ENCODE measurements at regions not wholly inside any gene's neighbourhood (a gene's known extent, or its start where the extent isn't known, plus 50 kb on each side); places are given as distances from the start of the nearest gene placed in this dataset.

GRCh38 chr4:97496298-97496873 lies 646.9 kb downstream of the STPG2 start:
- in situ Hi-C loops (cut with HindIII; ENCODE audit: low pct_ligation_motif_present, low pct_unique_long_range_greater_than_20kb, low sequenced_read_pairs), result no loop called here
- no peak for DNase-seq

- in situ Hi-C loops (cut with HindIII; ENCODE audit: low pct_ligation_motif_present, low pct_unique_long_range_greater_than_20kb, low sequenced_read_pairs), result no loop called here
- DNase-seq, result no peak
These were observed 644.4 kb downstream of the STPG2 start for GRCh38 chr4:97498875-97499274.

GRCh38 chr4:97500423-97500822 lies 642.9 kb downstream of the STPG2 start:
- DNase-seq, result no peak
- in situ Hi-C loops (cut with HindIII; ENCODE audit: low pct_ligation_motif_present, low pct_unique_long_range_greater_than_20kb, low sequenced_read_pairs), result no loop called here

GRCh38 chr4:97504713-97505112 lies 638.6 kb downstream of the STPG2 start:
- in situ Hi-C loops (cut with HindIII; ENCODE audit: low pct_ligation_motif_present, low pct_unique_long_range_greater_than_20kb, low sequenced_read_pairs), result no loop called here
- no peak for DNase-seq

- no peak for DNase-seq
- in situ Hi-C loops (cut with HindIII; ENCODE audit: low pct_ligation_motif_present, low pct_unique_long_range_greater_than_20kb, low sequenced_read_pairs), result no loop called here
These were observed 635.6 kb downstream of the STPG2 start for GRCh38 chr4:97507587-97508245.
